ENCODE measurements at regions not wholly inside any gene's neighbourhood (a gene's known extent, or its start where the extent isn't known, plus 50 kb on each side); places are given as distances from the start of the nearest gene placed in this dataset.

- no peak overlapping the region for H3K27ac ChIP-seq
- no peaks in the 10 kb centered on the region for H3K27me3 ChIP-seq
- WGBS: 39% methylated on average over 1 of the region's 1 CpG
- H3K36me3 ChIP-seq: no peaks in the 10 kb centered on the region
- no peak for DNase-seq (ENCODE audit: low spot score in 2 of 2)
- no peak overlapping the region for H3K4me3 ChIP-seq
- H3K9me3 ChIP-seq: no peaks in the 10 kb centered on the region
- TF ChIP-seq POLR2AphosphoS5 (IDR thresholded peaks at IDR 0.05) (no peak), EP300 (IDR thresholded peaks at IDR 0.05) (no peak), CTCF (IDR thresholded peaks at IDR 0.05) (no peak), POLR2A (IDR thresholded peaks at IDR 0.05) (no peak)
- H3K4me1 ChIP-seq: no peaks in the 10 kb centered on the region
These were observed 2185.6 kb upstream of the CELF4 start for GRCh38 chr18:39751161-39751560.

- Histone ChIP-seq H3K36me3 (no peaks in the 10 kb centered on the region), H3K4me3 (no peak overlapping the region), H3K4me1 (no peaks in the 10 kb centered on the region), H3K27ac (no peak overlapping the region), H3K9me3 (no peaks in the 10 kb centered on the region), H3K27me3 (no peaks in the 10 kb centered on the region)
- no peak for DNase-seq (ENCODE audit: low spot score in 2 of 2)
- TF ChIP-seq EP300 (IDR thresholded peaks at IDR 0.05) (no peak), POLR2A (IDR thresholded peaks at IDR 0.05) (no peak), CTCF (IDR thresholded peaks at IDR 0.05) (no peak), POLR2AphosphoS5 (IDR thresholded peaks at IDR 0.05) (no peak)
- WGBS: 93% methylated on average over 2 of the region's 2 CpGs
These were observed 2183.6 kb upstream of the CELF4 start for GRCh38 chr18:39749154-39749553.

- no peak for TF ChIP-seq POLR2AphosphoS5 (IDR thresholded peaks at IDR 0.05)
- TF ChIP-seq CTCF (IDR thresholded peaks at IDR 0.05): no peak
- no peak for TF ChIP-seq EP300 (IDR thresholded peaks at IDR 0.05)
- no peak for TF ChIP-seq POLR2A (IDR thresholded peaks at IDR 0.05)
- Histone ChIP-seq H3K27ac (no peak overlapping the region), H3K9me3 (no peaks in the 10 kb centered on the region), H3K4me1 (no peaks in the 10 kb centered on the region), H3K27me3 (no peaks in the 10 kb centered on the region), H3K36me3 (no peaks in the 10 kb centered on the region), H3K4me3 (no peak overlapping the region)
- WGBS: 89% methylated on average over 2 of the region's 2 CpGs
- DNase-seq (ENCODE audit: low spot score in 2 of 2): no peak
These were observed 2183.1 kb upstream of the CELF4 start for GRCh38 chr18:39748727-39749126.

GRCh38 chr18:39746201-39746600 lies 2180.6 kb upstream of the CELF4 start:
- H3K4me3 ChIP-seq: no peak overlapping the region
- H3K36me3 ChIP-seq: no peaks in the 10 kb centered on the region
- no peak overlapping the region for H3K27ac ChIP-seq
- DNase-seq (ENCODE audit: low spot score in 2 of 2): no peak
- H3K4me1 ChIP-seq: no peaks in the 10 kb centered on the region
- H3K9me3 ChIP-seq: no peaks in the 10 kb centered on the region
- 61% methylated on average over 4 of the region's 4 CpGs for WGBS
- no peaks in the 10 kb centered on the region for H3K27me3 ChIP-seq
- no peak for TF ChIP-seq CTCF (IDR thresholded peaks at IDR 0.05)
- no peak for TF ChIP-seq POLR2A (IDR thresholded peaks at IDR 0.05)
- TF ChIP-seq POLR2AphosphoS5 (IDR thresholded peaks at IDR 0.05): no peak
- TF ChIP-seq EP300 (IDR thresholded peaks at IDR 0.05): no peak

GRCh38 chr18:39743463-39743862 lies 2177.9 kb upstream of the CELF4 start:
- Histone ChIP-seq H3K36me3 (no peaks in the 10 kb centered on the region), H3K4me1 (no peaks in the 10 kb centered on the region), H3K9me3 (no peaks in the 10 kb centered on the region), H3K27me3 (no peaks in the 10 kb centered on the region), H3K4me3 (no peak overlapping the region), H3K27ac (no peak overlapping the region)
- no peak for TF ChIP-seq CTCF (IDR thresholded peaks at IDR 0.05)
- DNase-seq (ENCODE audit: low spot score in 2 of 2): no peak
